Stromal cell of bone marrow (primary cell): ENCODE measurements at regions not wholly inside any gene's neighbourhood (a gene's known extent, or its start where the extent isn't known, plus 50 kb on each side); places are given as distances from the start of the nearest gene placed in this dataset.

Experiments
- DNase-seq: peaks from one replicate; pipeline ENCODE4 v3.0.0-alpha.2; 2012; ENCODE audit warnings: low read depth

GRCh38 chr5:4197151-4197550 is 601.5 kb downstream of the IRX1 start:
- DNase-seq: no peak

GRCh38 chr5:4198461-4198860 is 602.8 kb downstream of the IRX1 start:
- DNase-seq: no peak

- no peak for DNase-seq
These were observed 603.6 kb downstream of the IRX1 start for GRCh38 chr5:4199049-4199841.

GRCh38 chr5:4203146-4203545 is 607.5 kb downstream of the IRX1 start:
- no peak for DNase-seq

GRCh38 chr5:4204276-4205141 is 608.9 kb downstream of the IRX1 start:
- DNase-seq: no peak

- DNase-seq: no peak
These were observed 609.8 kb downstream of the IRX1 start for GRCh38 chr5:4205398-4205797.

- DNase-seq: no peak
These were observed 610.5 kb downstream of the IRX1 start for GRCh38 chr5:4206127-4206526.

- no peak for DNase-seq
These were observed 611.9 kb downstream of the IRX1 start for GRCh38 chr5:4207486-4207885.

GRCh38 chr5:4208537-4208936 is 612.9 kb downstream of the IRX1 start:
- DNase-seq: no peak

GRCh38 chr5:4208996-4209395 is 613.4 kb downstream of the IRX1 start:
- no peak for DNase-seq

- no peak for DNase-seq
These were observed 616.6 kb downstream of the IRX1 start for GRCh38 chr5:4212071-4212739.

- no peak for DNase-seq
These were observed 617.6 kb downstream of the IRX1 start for GRCh38 chr5:4212981-4213819.

- no peak for DNase-seq
These were observed 619.5 kb downstream of the IRX1 start for GRCh38 chr5:4215143-4215542.

GRCh38 chr5:4216142-4216541 is 620.5 kb downstream of the IRX1 start:
- no peak for DNase-seq

- DNase-seq: no peak
These were observed 624.4 kb downstream of the IRX1 start for GRCh38 chr5:4220016-4220415.

GRCh38 chr5:4221048-4221447 is 625.4 kb downstream of the IRX1 start:
- DNase-seq: no peak

- no peak for DNase-seq
These were observed 626.5 kb downstream of the IRX1 start for GRCh38 chr5:4222147-4222546.

GRCh38 chr5:4222821-4223220 is 627.2 kb downstream of the IRX1 start:
- no peak for DNase-seq

- no peak for DNase-seq
These were observed 630.1 kb downstream of the IRX1 start for GRCh38 chr5:4225741-4226140.

GRCh38 chr5:4226565-4226964 is 630.9 kb downstream of the IRX1 start:
- DNase-seq: no peak

GRCh38 chr5:4228708-4229107 is 633.1 kb downstream of the IRX1 start:
- DNase-seq: no peak
